ENCODE measurements at regions not wholly inside any gene's neighbourhood (a gene's known extent, or its start where the extent isn't known, plus 50 kb on each side); places are given as distances from the start of the nearest gene placed in this dataset.

GRCh38 chr16:17529982-17530760 is 59.4 kb upstream of the XYLT1 start:
- DNase-seq = no peak

GRCh38 chr16:17526956-17527937 is 56.5 kb upstream of the XYLT1 start:
- no peak for DNase-seq

- DNase-seq = no peak
These were observed 53.9 kb upstream of the XYLT1 start for GRCh38 chr16:17524656-17525055.

GRCh38 chr16:17520561-17520960 is 49.8 kb upstream of the XYLT1 start:
- DNase-seq = no peak

All from NCI-H526 (cell line).